K562 (cell line): ENCODE measurements at regions not wholly inside any gene's neighbourhood (a gene's known extent, or its start where the extent isn't known, plus 50 kb on each side); places are given as distances from the start of the nearest gene placed in this dataset.

Experiments used
- ATAC-seq: fragments of 200-7000 bp; cut with Tn5 transposase; 3 replicates; pipeline ENCODE4 v1.9.1; 2020; ENCODE audit warnings: moderate library complexity
- BruUV-seq: library from RNA; stranded (reverse); fragments of 400-500 nt; replicated peaks from 2 replicates; lab custom pipeline; 2021; lab: Mats Ljungman, UMichigan
- CTCF ChIA-PET: fragments of 300-600 bp; formaldehyde crosslinking; extraction: SDS; loops from one replicate; lab custom pipeline; 2021; ENCODE audit warnings: low intra/inter-chr PET ratio; lab: Yijun Ruan, JAX
- POLR2A ChIA-PET: fragments of 300-600, 350-650 bp; sonication (Branson Sonifier 250); formaldehyde crosslinking; extraction: SDS; loops from one replicate; lab custom pipeline; 2021; ENCODE audit warnings: antibody characterized with exemption, inconsistent platforms; lab: Yijun Ruan, JAX
- DNase-seq, 4 experiments: peaks; one replicate each; pipeline versions ENCODE4 v3.0.0 to v3.0.0-alpha.2; 2011 to 2018; ENCODE audit warnings: low spot score in 3 of 4, mixed read lengths in 3 of 4; ENCODE audit errors: extremely low read depth in 1 of 4
- FAIRE-seq: peaks from 2 replicates; lab custom pipeline; 2011; peaks lifted over from hg19 to GRCh38; lab: Jason Lieb, UNC
- H2AFZ ChIP-seq: 2 replicates; pipeline ENCODE4 v1.6.0; 2011; ENCODE audit warnings: low read depth, low read length, control low read depth, inconsistent platforms
- H3K27ac ChIP-seq: fragments of 200-600 bp; 3 replicates; pipeline ENCODE4 v1.8.0; 2011; ENCODE audit warnings: low read depth, mild to moderate bottlenecking, control low read depth, inconsistent platforms, low read length, moderate library complexity, mixed read lengths; ENCODE audit errors: extremely low read depth
- H3K27me3 ChIP-seq, 2 experiments: fragments of 300-600 bp in 1 of 2; 2 replicates in 1 of 2; 3 replicates in 1 of 2; pipeline versions ENCODE4 v1.6.0 to v1.8.0; 2011; ENCODE audit warnings: inconsistent platforms in 2 of 2, low read length in 2 of 2, mild to moderate bottlenecking in 1 of 2, mixed read lengths in 1 of 2, moderate library complexity in 1 of 2; ENCODE audit not compliant: control insufficient read depth in 2 of 2, insufficient read depth in 2 of 2
- H3K36me3 ChIP-seq: fragments of 300-600 bp; 3 replicates; pipeline ENCODE4 v1.8.0; 2011; ENCODE audit warnings: mild to moderate bottlenecking, low read length, inconsistent platforms; ENCODE audit not compliant: control insufficient read depth, insufficient read depth
- H3K4me1 ChIP-seq, 2 experiments: fragments of 200-600 bp in 1 of 2; replicated peaks in 1 of 2; 2 replicates in 1 of 2; 3 replicates in 1 of 2; pipeline versions ENCODE4 v1.5.1 to v1.8.0; 2011; ENCODE audit warnings: inconsistent platforms in 2 of 2, low read length in 2 of 2, mild to moderate bottlenecking in 1 of 2, mixed read lengths in 1 of 2, moderate library complexity in 1 of 2; ENCODE audit not compliant: control insufficient read depth in 2 of 2, insufficient read depth in 2 of 2
- H3K4me2 ChIP-seq: 2 replicates; pipeline ENCODE4 v1.6.1; 2011; ENCODE audit warnings: low read length, control low read depth, inconsistent platforms, mixed read lengths; ENCODE audit not compliant: insufficient read depth
- H3K4me3 ChIP-seq: fragments of 200-600 bp; sonication (generic), shearing (Covaris generic); 2 replicates; pipeline ENCODE4 v1.5.1; 2016; ENCODE audit warnings: control low read depth, inconsistent platforms
- H3K79me2 ChIP-seq: fragments of 200-600 bp; 3 replicates; pipeline ENCODE4 v1.8.0; 2011; ENCODE audit warnings: low read length, inconsistent platforms; ENCODE audit not compliant: control insufficient read depth, insufficient read depth
- H3K9ac ChIP-seq, 2 experiments: 2 replicates each; pipeline versions ENCODE4 v1.6.0 to v1.6.1; 2011; ENCODE audit warnings: low read depth in 2 of 2, low read length in 2 of 2, control low read depth in 1 of 2, inconsistent platforms in 1 of 2, mild to moderate bottlenecking in 1 of 2, mixed read lengths in 1 of 2; ENCODE audit not compliant: insufficient read depth in 1 of 2
- H3K9me1 ChIP-seq: one replicate; pipeline ENCODE4 v1.6.0; 2011; ENCODE audit warnings: inconsistent platforms, mild to moderate bottlenecking, low read length, moderate library complexity; ENCODE audit not compliant: control insufficient read depth, insufficient read depth
- H3K9me3 ChIP-seq: replicated peaks from 2 replicates; pipeline ENCODE4 v1.5.1; 2011; ENCODE audit warnings: low read depth, low read length, inconsistent platforms; ENCODE audit not compliant: control insufficient read depth, insufficient read depth
- H4K20me1 ChIP-seq: replicated peaks from 2 replicates; pipeline ENCODE4 v1.6.1; 2011; ENCODE audit warnings: low read length, inconsistent platforms, mixed read lengths; ENCODE audit not compliant: control insufficient read depth, insufficient read depth
- CBFA2T2 ChIP-seq: fragments of 450-650 bp; conservative IDR thresholded peaks from 2 replicates; pipeline ENCODE4 v1.6.1; 2017; ENCODE audit warnings: mild to moderate bottlenecking
- MEIS2 ChIP-seq: fragments of 450-650 bp; IDR thresholded peaks from 2 replicates; pipeline ENCODE4 v1.6.1; 2014; ENCODE audit warnings: mild to moderate bottlenecking; ENCODE audit not compliant: partially characterized antibody
- NFIX ChIP-seq: fragments of 250-450 bp; sonication (Bioruptor Pico); IDR thresholded peaks from 2 replicates; pipeline ENCODE4 v1.4.0; 2020; ENCODE audit warnings: low read depth, mild to moderate bottlenecking, moderate library complexity
- POLR3G ChIP-seq: IDR thresholded peaks from 2 replicates; pipeline ENCODE4 v1.6.1; 2011; ENCODE audit not compliant: insufficient read length, insufficient replicate concordance; ENCODE audit errors: extremely low read depth
- PTRF ChIP-seq: fragments of 450-650 bp; IDR thresholded peaks from 2 replicates; pipeline ENCODE4 v1.6.1; 2016; ENCODE audit warnings: mild to moderate bottlenecking, missing genetic modification characterization, missing compliant biosample characterization
- SMARCE1 ChIP-seq: fragments of 450-650 bp; IDR thresholded peaks from 2 replicates; pipeline ENCODE4 v1.7.1; 2016; ENCODE audit warnings: mild to moderate bottlenecking
- STAG1 ChIP-seq: sonication (generic); formaldehyde crosslinking; IDR thresholded peaks from 2 replicates; pipeline ENCODE4 v1.5.0; 2020; ENCODE audit warnings: missing genetic modification reagents, borderline replicate concordance
- TARDBP ChIP-seq: fragments of 450-650 bp; IDR thresholded peaks from 2 replicates; pipeline ENCODE4 v1.6.1; 2016
- TRIM28 ChIP-seq: fragments of 450-650 bp; IDR thresholded peaks from 2 replicates; pipeline ENCODE4 v1.6.1; 2017
- ZNF140 ChIP-seq: fragments of 250-450 bp; sonication (Bioruptor Pico); IDR thresholded peaks from 2 replicates; pipeline ENCODE4 v1.8.0; 2021; ENCODE audit warnings: moderate library complexity, mild to moderate bottlenecking, inconsistent platforms
- ZNF24 ChIP-seq: fragments of 450-650 bp; IDR thresholded peaks from 2 replicates; pipeline ENCODE4 v1.6.1; 2016
- ZNF347 ChIP-seq: fragments of 450-650 bp; formaldehyde crosslinking; IDR thresholded peaks from 2 replicates; pipeline ENCODE4 v1.4.0; 2020; ENCODE audit warnings: low read depth, mild to moderate bottlenecking, moderate library complexity
- in situ Hi-C: fragments of 300-500 bp; cut with MboI; formaldehyde crosslinking; loops from 4 replicates; pipeline ENCODE4 v1.15.0; 2018; ENCODE audit warnings: inconsistent platforms, mixed read lengths
- intact Hi-C: fragments of 100-400 bp; cut with micrococcal nuclease; formaldehyde crosslinking; loops from 2 replicates; pipeline ENCODE4 v1.14.2; 2022

DNA sequence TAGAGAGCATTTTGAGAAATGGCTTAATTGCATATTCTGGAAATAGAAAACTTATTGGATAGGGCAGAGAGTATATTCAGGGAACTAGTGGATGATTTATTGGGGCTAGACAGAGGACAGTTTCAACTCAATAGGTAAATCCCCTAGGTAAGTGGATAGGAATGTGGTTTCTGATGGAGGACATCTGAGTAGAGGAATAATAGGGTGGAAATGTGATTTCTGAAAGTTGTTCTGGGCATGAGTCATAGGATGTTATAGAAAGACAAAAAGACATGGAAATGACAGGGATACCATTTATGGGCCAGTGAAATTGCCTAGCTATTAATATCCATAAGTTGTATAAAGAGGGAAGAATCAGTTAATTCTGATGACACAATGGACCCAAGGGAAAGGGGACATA lies 563.3 kb upstream of the GOLIM4 start:
- no peak for ATAC-seq
- H3K4me3 ChIP-seq = no peak overlapping the region
- no TSS peak for BruUV-seq
- POLR2A ChIA-PET = no interaction called here
- H3K27me3 ChIP-seq = no peaks in the 10 kb centered on the region
- no peak overlapping the region for H3K27ac ChIP-seq
- H3K36me3 ChIP-seq = no peaks in the 10 kb centered on the region
- in situ Hi-C loops = no loop called here
- no peaks in the 10 kb centered on the region for H3K9me1 ChIP-seq
- DNase-seq = no peak
- intact Hi-C loops = no loop called here
- no peak overlapping the region for H2AFZ ChIP-seq
- H3K4me1 ChIP-seq = no peaks in the 10 kb centered on the region
- TF ChIP-seq TRIM28 (no peak), CBFA2T2 (no peak), ZNF24 (no peak), PTRF (no peak), NFIX (no peak), SMARCE1 (no peak), TARDBP (no peak), STAG1 (no peak), MEIS2 (no peak), ZNF347 (CRISPR knock-in tag) (no peak), ZNF140 (CRISPR knock-in tag) (no peak), POLR3G (no peak)
- TF ChIP-seq, all 486 proteins: peak for 0
- Histone ChIP-seq H3K4me2 (no peak overlapping the region), H3K9me3 (no peaks in the 10 kb centered on the region), H4K20me1 (no peaks in the 10 kb centered on the region), H3K79me2 (no peaks in the 10 kb centered on the region), H3K9ac (no peak overlapping the region)
- CTCF ChIA-PET = no interaction called here
- no peak for FAIRE-seq
